ENCODE measurements at regions not wholly inside any gene's neighbourhood (a gene's known extent, or its start where the extent isn't known, plus 50 kb on each side); places are given as distances from the start of the nearest gene placed in this dataset.

DNA sequence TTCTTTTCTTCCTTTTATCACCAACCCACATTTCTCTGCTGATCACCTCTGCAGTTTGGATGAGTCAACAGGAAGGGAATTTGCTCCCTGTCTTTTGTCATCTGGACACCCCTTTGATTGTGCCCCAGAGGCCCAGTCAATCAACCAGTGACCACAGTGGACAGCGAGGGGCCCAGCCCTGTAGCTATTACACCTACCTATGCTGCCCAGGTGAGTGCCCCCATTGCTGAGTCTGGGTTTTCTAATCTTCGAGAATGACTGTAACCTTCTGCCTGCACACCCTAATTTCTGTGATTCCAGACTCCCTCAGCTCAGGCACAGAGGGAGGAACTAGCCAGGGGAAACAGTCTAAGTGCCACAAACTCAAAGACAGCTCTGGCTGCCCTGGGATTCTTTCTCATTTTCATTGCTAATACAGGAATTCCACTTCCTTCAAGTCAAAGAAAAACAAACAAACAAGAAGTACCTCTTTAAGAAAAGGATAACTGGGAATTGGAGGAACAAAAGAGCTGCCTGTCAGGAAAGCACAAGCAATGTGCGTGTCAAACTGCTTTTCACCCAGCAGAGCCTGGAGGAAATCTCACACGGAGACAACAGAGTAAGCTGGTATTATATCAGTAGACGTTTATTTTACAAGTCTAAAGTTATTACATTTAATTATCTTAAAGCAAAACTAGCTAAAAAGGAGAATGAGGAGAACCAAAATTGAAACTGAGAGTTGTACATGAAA lies 311.1 kb downstream of the AJAP1 start:
- DNase-seq: no peak

DNA sequence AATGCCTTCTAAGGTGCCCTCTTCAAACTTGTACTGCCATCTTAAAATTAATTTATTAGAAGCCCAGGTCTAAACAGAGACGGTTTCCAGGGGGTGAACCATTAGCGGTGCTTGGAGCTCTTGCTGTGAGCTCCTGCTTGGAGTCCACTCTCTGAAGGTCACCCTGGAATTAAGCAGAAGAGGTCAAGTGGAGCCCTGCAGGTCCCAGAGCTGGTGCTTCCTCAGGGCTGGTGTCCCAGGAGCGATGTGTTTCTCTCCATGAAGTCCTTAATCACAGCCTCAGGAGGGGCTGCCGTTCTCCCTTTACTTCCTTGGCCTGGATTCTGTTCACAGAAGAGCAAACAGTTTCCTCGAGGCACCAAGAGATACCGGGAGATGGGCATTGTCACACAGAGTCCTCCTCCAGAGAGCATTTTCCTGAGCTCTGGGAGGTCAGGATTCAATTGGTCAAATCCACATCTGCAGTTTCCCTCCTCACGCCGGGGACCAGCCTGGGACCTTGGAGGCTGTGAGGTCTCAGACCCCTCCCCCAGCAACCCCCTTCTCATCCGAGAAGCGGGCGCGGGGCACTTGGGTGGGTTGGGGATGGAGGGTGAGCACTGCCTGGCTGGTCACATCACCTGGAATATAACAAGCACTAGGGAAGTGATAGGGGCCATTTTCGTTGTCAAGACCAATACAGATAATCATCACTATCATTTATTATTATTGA lies 310.4 kb downstream of the AJAP1 start:
- no peak for DNase-seq

GRCh38 chr1:4963251-4963650 lies 308.8 kb downstream of the AJAP1 start:
- DNase-seq: no peak

GRCh38 chr1:4962836-4963235 lies 308.4 kb downstream of the AJAP1 start:
- no peak for DNase-seq

GRCh38 chr1:4961935-4962645 lies 307.7 kb downstream of the AJAP1 start:
- no peak for DNase-seq

GRCh38 chr1:4960782-4961475 lies 306.5 kb downstream of the AJAP1 start:
- DNase-seq: no peak

- DNase-seq: no peak
These were observed 305.9 kb downstream of the AJAP1 start for GRCh38 chr1:4960336-4960735.

DNA sequence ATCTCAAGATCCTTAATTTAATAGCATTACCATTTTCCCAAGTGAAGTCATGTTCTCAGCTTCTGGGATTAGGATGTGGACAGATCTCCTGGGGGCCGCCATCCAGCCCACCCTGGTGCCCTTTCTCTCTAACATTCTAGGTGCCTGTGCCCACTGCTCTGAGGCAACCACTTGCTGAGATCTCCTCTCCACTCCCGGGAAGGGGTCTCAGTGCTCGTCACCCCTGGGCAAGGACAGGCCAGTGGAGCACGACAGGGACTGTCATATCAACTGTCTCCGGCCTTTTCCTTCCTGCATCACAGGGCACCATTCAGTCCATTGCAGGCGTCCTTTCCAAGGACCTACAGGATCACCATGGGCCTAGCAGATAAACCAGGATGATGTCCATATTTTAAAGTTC lies 304.8 kb downstream of the AJAP1 start:
- no peak for DNase-seq

DNA sequence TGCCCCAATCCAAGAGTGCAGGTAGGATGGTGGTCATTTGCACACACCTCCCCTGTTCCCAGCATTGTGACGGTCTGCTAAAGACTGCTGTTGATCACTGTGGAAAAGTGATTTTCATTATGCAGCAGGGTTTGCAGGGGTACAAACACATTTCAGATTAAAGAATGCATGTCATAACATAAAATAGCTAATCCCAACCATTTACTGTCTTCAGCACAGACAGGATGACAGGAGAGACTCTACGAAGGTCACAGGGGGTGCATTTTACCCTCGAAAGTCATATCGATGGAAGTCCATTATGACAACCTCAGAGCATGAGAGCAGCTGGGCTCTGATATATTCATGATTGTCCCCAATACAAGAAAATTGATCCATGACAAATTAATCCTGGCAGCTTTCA lies 302.6 kb downstream of the AJAP1 start:
- DNase-seq: no peak

DNA sequence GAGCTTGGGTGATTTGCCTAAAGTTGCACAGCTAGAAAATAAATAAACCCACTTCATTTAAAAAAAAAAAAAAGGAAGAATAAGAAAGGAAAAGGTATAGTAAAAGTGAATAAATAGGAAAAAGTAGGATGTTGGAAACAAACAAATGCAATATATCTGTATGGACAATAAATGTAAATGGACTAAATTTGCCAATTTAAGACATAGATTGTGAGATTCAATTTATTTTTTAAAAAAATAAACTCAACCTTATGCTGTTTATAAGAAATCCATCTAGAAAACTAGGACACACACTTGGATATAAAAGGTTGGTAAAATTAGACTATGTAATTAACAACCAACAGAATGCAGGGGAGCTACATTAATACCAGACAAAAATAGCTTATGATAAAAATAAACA lies 300.0 kb downstream of the AJAP1 start:
- DNase-seq: no peak

- DNase-seq: no peak
These were observed 297.2 kb downstream of the AJAP1 start for GRCh38 chr1:4951601-4952000.

- DNase-seq: no peak
These were observed 291.9 kb downstream of the AJAP1 start for GRCh38 chr1:4946343-4946742.

GRCh38 chr1:4944911-4945310 lies 290.5 kb downstream of the AJAP1 start:
- no peak for DNase-seq

DNA sequence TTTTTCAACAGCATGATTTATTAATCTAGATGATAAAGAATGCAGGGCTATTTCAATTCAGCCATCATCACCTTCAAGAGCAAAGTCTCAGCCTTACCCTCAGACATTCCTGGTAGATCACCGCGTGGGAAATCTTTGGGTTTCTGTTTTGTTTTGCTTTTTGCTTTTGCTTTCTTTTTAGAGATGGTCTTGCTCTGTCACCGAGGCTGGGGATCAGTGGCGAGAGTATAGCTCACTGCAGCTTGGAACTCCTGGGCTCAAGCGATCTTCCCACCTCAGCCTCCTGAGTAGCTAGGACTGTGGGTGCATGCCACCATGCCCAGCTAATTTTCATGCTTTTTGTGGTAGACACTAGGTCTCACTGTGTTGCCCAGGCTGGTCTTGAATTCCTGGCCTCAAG lies 289.7 kb downstream of the AJAP1 start:
- DNase-seq: no peak

DNA sequence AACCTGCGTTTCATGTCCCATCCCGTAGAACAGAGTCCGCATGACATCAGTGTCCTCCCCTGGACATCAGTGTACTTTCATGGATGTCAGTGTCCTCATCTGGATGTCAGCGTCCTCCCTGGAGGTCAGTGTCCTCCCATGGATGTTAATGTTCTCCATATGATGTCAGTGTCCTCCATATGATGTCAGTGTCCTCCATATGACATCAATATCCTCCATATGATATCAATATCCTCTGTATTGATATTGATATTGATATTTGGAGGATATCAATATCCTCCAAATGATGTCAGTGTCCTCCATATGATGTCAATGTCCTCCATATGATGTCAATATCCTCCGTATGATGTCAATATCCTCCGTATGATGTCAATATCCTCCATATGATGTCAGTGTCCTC lies 284.9 kb downstream of the AJAP1 start:
- no peak for DNase-seq

- no peak for DNase-seq
These were observed 283.6 kb downstream of the AJAP1 start for GRCh38 chr1:4937876-4938534.

DNA sequence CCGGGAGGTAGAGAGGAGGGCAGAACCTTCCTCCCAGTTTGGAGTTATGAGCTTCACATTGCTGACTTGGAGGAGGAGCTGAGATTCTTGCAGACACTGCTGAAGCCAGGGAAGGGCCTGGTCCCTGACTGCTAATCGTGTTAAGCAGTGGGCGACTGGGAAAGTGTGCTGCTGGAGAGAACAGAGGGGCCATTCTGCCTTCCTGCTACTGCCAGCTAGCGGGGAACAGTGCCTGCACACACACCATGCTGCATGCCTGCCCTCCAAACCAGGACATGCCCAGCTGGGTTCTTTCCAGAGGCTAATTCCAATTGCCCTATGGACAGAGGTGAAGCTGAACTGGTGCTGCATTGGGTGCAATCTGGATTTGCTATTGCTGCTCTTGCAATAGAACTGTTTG lies 281.4 kb downstream of the AJAP1 start:
- no peak for DNase-seq

GRCh38 chr1:4933232-4933631 lies 278.8 kb downstream of the AJAP1 start:
- no peak for DNase-seq

- no peak for DNase-seq
These were observed 278.1 kb downstream of the AJAP1 start for GRCh38 chr1:4932311-4933030.

- no peak for DNase-seq
These were observed 277.1 kb downstream of the AJAP1 start for GRCh38 chr1:4931486-4931885.

GRCh38 chr1:4928186-4928585 lies 273.8 kb downstream of the AJAP1 start:
- no peak for DNase-seq

DNA sequence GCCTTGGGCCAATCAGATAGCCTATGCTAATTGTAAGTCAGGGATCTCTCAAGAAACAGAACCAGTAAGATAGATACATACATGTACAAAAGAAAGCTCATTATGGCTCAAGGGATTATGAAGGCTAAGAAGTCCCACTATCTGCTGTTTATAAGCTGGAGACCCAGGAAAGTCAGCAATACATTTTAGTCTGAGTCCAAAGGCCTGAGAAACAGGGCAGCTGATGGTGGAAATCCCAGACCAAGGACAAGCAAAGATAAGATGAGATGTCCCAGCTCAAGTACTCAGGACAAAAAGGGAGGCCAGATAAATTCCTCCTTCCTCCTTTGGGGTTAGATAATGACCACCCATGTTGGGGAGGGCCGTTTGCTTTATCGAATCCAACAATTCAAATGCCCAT lies 269.9 kb downstream of the AJAP1 start:
- DNase-seq: no peak
